HG02973 (cell line): ENCODE measurements at regions not wholly inside any gene's neighbourhood (a gene's known extent, or its start where the extent isn't known, plus 50 kb on each side); places are given as distances from the start of the nearest gene placed in this dataset.

Experiments used
- ATAC-seq: cut with Tn5 transposase; IDR thresholded peaks from one replicate; pipeline ENCODE4 v1.9.1; 2021; ENCODE audit warnings: moderate library complexity; ENCODE audit not compliant: unreplicated experiment

GRCh38 chr22:48711031-48711431, 1116.6 kb downstream of the BRD1 start:
- ATAC-seq, result no peak

DNA sequence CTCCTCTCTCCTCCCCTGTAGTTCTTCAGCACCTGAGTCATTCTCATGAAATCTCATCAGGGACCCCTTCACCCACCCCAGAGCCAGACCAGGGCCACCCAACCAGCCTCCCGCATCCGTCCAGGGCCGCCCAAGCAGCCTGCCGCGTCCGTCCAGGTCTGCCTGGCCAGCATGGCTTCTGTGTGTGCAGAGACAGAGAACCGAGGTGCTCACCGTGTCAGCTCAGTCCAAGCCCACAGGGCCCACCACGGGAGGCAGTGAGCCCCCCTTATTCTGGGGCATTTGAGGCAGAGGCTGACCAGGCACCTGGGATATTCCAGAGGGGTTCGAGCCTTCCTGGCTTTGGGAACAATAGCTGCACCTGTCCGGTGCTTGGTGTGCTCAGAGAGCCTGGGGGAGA, 1117.3 kb downstream of the BRD1 start:
- no peak for ATAC-seq

- ATAC-seq, result no peak
These were observed 1117.7 kb downstream of the BRD1 start for GRCh38 chr22:48709976-48710375.

GRCh38 chr22:48709453-48709852, 1118.2 kb downstream of the BRD1 start:
- no peak for ATAC-seq

DNA sequence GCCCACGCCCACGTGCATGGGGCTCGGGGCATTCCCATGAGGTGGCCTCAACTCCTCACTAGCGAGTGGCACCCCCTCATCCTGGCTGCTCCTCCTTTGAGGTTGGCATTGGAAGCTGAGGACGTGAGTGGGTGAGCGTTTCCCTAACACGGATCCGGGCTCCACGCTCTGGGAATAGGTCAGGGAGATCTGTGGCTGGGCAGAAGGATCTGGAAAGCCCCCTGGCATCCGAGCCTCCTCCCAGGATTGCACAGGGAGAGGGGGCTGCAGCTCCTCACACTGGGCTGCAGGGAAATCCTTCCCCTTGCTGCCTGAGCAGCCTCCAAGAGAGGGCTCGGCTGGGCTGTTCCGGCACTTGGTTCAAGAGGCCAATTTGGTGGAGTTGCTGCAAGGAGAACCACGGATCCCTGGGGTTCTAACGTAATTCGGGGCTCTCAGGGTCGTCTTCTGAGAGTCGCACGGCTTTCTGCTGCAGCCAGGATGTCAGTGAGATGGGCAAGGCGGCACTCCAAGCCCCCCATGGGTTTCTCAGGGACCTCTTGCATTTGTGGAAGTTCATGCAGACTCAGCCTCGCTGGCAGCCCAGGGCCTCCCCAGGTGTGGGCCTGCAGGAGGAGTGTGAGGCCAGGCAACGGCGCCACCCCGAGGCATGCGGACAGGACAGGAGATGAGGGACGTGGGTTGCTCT, 1119.0 kb downstream of the BRD1 start:
- no peak for ATAC-seq

DNA sequence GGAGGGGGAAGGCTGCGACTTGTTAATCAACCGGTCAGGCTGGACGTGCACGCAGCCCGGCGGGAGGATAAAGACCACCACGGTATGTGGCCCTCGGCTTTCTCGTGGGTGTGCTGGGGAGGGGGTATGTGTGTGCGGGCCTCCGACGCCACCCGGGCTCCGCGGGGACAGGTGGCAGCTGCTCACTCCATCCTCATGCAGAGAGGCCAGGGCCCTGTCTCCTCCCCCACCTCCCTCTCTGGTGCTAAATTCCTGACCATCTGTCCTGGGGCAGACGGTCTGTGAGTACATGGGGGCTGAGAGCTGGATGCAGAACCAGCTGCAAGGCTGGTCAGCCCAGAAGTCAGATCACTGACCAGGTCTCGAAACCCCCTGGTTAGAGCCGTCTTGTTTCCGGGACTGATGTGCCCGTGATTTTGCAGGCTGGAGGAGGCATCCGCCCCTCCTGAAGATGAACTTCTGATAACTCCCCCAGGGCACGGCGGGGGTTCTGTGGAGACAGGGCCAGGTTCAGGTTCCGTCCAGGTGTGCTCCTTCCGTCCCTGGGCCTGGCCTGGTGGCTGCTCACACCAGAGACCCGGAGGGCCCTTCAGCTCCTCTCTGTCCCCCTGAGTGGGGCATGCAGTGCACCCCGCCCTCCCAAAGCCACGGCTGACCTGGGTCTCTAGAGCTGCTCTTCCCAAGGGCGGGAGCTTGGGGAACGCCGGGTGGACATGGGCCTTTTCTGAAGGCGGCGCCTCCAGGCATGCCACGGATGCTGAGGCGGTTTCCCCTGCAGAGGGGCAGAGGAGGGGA, 1119.7 kb downstream of the BRD1 start:
- ATAC-seq, result no peak

DNA sequence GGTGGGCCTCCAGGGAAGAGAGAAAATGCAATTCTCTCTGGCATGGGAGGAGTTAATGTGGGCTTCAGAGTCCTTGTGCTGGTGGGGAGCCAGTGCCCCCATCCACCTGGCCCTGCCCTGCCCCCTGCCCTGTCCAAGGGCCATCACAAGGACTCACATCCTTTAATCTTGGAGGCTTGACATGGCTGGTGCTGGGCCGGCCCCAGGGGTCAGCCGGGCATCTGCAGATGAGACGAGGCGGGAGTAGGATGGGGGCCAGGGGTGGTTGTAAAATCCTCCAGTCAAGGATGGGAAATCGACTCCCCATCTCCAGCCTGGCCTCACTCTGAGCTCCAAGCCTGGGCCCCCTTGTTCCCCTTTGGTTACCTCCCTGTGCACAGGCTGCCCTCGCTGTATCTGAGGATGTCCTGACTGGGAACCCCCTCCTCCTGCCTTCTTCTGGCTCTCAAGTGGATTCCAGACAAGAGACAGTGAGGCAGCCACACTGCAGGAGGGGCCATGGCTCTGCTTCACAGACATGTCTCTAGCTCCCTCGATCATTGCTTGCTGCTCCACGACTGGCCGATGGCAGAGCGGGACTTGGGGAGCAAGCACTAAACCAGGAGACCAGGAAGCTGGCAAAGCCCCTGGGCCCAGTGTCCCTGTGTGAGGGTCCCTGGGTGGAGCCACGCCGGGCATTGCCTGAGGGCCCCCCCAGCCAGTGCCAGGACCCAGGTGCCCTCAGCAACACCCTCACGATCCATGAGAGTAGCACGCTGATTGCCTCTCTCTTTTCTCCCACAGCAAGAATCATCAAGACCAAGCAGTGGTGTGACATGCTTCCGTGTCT, 1120.5 kb downstream of the BRD1 start:
- no peak for ATAC-seq

DNA sequence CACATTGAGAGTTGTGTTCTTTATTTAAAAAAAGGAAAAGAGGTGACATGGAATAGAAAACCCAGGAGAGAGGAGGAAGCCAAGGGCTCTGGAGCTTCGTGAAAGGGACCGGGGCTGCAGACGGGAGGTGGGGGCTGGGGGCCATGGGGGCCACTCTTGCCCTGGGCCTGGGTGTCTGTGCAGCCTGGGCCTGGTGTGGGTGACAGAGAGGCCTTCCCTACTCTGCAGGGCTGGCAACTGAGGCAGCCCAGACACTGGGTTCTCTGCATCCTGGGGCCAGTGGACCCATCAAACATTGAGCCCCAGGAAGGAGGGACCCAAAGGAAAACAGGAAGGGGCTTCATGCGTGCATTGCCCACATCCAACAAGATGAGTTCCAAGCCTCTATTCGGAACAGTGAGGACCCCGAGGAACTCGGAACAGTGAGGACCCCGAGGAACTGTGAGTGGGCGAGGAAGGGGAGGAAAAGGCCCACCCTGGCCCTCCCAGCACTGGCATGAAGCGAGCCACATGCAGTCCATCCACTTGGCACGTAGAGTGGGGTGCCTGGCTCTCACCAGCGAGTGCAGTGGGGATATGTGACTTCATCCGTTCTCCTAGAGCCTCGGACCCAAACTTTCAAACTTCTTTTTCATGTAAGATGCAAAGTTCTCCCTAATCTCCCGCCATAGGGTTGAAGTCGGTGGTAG, 1121.6 kb downstream of the BRD1 start:
- no peak for ATAC-seq

- no peak for ATAC-seq
These were observed 1122.3 kb downstream of the BRD1 start for GRCh38 chr22:48705159-48705916.

DNA sequence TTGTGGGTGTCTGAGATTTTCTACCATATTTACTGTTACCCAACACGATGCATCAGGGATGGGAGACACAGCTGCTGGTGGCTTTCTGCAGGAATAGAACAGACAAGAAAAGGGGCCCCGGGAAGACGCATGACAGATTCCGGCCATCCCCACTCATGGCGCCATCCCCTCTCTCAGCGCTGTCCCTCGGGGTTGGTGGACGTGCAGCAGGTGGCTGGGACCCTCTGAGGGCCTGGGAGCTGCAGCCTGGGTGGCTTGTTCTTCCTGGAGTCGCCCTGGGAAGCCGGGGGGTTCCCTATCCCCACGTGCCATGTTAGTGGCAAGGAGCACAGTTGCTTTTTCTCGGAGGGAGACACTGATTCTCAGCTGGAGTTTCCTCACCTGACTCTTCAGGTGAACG, 1123.3 kb downstream of the BRD1 start:
- ATAC-seq, result no peak

DNA sequence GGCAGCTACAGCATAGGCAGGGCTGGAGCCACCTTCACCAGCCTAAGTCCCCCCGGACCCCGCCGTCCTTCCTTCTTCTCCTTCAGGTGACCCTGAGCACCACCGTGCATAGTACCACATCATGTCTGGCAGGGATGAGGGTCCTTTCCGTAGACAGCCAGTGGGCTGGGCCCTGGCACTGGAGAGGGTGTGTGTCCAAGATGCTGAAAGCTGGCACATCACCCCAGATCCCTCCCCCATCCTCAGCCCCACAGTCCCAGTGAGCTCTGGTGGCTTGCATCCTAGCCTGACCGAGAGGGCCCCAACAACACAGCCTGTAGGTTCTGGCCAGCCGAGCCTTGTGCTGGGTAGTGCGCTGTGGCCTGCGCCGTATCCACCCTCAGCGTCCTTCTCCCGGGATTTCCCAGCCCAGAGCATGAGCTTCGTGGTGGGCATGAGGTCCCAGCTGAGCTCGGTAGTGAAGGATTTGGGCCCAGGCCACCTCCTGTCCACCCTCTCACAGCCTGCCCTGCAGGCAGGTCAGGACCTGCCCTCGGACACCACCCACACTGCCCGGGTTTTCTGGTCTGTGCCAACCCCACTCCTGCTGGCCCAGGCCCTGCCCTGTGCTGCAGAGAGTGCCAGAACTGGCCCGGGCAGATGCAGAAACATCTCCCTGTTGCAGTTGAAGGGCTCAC, 1124.3 kb downstream of the BRD1 start:
- ATAC-seq, result no peak

DNA sequence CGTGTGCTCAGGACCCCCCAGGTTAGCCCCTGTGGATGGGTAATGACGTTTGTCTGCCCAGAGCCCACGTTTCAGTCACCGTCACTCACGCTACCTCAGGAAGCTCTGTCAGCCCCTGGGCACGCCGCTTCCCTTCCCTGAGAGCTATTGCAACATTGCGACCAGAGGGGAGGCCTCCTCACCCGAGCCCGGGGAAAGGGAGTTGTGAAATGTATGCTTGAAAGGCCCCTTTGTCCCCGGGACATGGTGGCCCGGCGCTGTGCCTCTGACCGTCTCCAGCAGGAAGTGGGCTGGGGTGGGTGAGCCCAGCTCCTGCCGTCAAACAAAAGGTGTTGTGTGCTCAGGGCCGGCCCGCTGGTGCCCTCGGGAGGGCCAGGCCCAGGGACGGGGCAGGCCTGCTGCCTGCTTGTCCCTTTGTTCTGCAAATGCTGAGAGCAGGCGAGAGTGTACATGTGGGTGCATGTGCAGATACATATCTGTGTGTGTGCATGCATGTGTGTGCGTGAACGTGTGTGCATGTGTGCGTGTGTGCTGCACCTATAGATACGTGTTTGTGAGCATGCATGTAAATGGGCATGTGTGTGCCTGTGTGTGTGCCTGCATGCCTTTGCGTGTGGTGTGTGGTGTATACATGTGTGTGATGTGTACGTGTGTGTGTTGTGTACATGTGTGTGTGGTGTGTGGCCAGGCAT, 1125.0 kb downstream of the BRD1 start:
- no peak for ATAC-seq

DNA sequence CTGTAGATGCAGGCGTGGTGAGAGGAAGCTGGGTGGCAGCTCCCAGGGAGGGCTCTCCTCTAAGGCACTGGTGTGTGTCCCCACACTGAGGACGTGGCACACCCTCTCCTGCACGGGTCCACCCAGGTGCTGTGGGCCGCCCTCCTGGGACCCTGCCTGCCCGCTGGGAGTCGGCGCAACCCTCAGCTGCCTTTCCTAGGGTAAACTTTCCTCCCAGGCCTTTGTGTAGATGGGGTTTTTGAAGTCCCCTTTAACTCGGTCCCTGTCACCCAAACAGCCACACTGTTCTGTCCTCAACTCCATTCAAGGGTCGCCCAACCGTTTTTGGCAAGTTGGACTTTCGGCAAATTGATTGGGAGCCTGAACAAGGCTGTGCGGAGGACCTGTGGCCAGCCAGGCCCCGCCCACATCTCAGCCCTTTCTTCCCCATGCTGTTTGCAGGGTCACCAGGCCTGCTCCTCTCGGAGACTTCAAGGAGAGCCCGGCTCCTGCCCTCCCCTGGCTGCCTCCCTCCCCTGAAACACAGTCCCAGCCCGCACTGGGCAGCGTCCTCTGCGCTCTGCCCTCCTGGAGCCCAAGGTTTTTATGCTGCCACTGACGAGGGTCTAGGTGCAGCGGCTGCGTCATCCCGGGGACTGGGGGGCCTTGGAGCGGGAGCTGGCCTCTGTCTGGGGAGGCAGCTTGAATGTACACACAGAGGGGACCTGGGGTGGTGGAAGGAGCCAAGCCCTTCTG, 1126.2 kb downstream of the BRD1 start:
- no peak for ATAC-seq

DNA sequence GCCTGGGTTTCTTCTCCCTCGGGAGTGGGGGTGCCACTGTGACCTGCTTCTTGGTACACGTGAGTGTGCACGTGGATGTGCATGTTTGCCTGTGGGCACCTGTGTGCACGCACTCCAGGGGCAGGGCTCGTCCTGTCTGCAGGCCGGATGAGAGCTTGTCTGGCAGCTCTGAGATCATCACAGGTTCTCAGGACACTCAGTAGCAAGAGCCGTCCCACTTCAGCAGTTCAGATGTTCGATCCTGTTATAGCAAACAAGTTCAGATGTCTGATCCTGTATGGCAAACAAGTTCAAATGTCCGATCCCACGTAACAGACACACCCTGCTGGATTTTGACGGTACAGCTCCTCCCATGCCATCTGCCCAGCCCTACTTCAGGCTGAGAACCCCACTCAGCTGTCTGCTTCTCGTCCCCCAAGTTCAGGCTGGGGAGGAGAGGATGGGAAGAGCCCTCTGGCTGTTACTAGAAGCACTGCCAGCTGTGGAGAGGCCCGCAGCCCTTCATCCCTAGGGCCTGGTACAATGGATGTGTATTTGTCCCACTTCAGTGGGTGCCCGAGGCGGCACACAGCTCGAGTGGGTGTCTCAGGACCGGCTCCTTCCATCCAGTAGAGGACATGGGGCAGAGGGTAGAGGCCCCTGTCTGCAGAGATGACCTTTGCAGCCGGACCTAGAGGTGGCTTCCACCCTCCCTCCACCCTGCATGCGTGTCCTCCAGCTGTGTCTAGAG, 1126.9 kb downstream of the BRD1 start:
- no peak for ATAC-seq

- no peak for ATAC-seq
These were observed 1127.5 kb downstream of the BRD1 start for GRCh38 chr22:48700180-48700565.

GRCh38 chr22:48699511-48699910, 1128.2 kb downstream of the BRD1 start:
- no peak for ATAC-seq

- no peak for ATAC-seq
These were observed 1129.1 kb downstream of the BRD1 start for GRCh38 chr22:48698618-48699017.

GRCh38 chr22:48697694-48698276, 1129.9 kb downstream of the BRD1 start:
- no peak for ATAC-seq
